SK-N-SH treated with all-trans-retinoic acid at 6 μM for 48 hours (cell line): ENCODE measurements at regions not wholly inside any gene's neighbourhood (a gene's known extent, or its start where the extent isn't known, plus 50 kb on each side); places are given as distances from the start of the nearest gene placed in this dataset.

ENCODE experiments used
- ESRRG ChIP-seq: fragments of 250-450 bp; sonication (Bioruptor Pico); IDR thresholded peaks from 2 replicates; pipeline ENCODE4 v1.6.1; 2021; ENCODE audit warnings: mild to moderate bottlenecking
- TF ChIP-seq, protein P1 (sequence below): fragments of 250-450 bp; sonication (Bioruptor Pico); IDR thresholded peaks from 2 replicates; pipeline ENCODE4 v1.5.1; 2020; ENCODE audit warnings: low read depth, mild to moderate bottlenecking, moderate library complexity
- TF ChIP-seq, protein P2 (sequence below): fragments of 250-450 bp; sonication (Bioruptor Pico); IDR thresholded peaks from 2 replicates; pipeline ENCODE4 v1.8.0; 2021; ENCODE audit warnings: low read depth, mild to moderate bottlenecking, moderate library complexity, borderline replicate concordance
- TF ChIP-seq, protein P3 (sequence below): fragments of 250-450 bp; sonication (Bioruptor Pico); IDR thresholded peaks from 2 replicates; pipeline ENCODE4 v1.5.0; 2020; ENCODE audit warnings: mild to moderate bottlenecking, moderate library complexity
- TF ChIP-seq, protein P4 (sequence below): fragments of 250-450 bp; sonication (Bioruptor Pico); IDR thresholded peaks from 2 replicates; pipeline ENCODE4 v1.5.1; 2021; ENCODE audit warnings: mild to moderate bottlenecking, moderate library complexity

DNA sequence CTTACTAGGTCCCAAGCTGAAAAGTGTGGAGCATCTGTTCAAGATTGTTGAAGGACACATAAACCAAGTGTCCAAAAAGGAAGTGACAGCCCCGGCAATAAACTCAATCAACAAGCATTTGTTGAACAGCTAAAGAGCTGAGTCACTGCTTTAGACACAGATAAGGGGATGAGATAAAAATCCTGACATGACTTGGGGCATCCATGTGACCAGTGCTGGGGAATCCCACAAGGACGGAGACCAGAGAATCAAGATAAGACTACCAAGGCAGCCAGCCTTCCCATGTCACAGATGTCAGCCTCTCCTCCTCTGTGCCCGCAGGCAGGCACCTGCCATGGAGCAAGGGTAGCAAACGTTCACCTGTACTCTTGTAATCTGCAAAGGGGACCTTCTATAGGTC is 118.6 kb upstream of the KAZN start:
- TF ChIP-seq, protein P1, sequence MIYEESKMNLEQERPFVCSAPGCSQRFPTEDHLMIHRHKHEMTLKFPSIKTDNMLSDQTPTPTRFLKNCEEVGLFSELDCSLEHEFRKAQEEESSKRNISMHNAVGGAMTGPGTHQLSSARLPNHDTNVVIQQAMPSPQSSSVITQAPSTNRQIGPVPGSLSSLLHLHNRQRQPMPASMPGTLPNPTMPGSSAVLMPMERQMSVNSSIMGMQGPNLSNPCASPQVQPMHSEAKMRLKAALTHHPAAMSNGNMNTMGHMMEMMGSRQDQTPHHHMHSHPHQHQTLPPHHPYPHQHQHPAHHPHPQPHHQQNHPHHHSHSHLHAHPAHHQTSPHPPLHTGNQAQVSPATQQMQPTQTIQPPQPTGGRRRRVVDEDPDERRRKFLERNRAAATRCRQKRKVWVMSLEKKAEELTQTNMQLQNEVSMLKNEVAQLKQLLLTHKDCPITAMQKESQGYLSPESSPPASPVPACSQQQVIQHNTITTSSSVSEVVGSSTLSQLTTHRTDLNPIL (CRISPR knock-in tag), result no peak
- TF ChIP-seq, protein P2, sequence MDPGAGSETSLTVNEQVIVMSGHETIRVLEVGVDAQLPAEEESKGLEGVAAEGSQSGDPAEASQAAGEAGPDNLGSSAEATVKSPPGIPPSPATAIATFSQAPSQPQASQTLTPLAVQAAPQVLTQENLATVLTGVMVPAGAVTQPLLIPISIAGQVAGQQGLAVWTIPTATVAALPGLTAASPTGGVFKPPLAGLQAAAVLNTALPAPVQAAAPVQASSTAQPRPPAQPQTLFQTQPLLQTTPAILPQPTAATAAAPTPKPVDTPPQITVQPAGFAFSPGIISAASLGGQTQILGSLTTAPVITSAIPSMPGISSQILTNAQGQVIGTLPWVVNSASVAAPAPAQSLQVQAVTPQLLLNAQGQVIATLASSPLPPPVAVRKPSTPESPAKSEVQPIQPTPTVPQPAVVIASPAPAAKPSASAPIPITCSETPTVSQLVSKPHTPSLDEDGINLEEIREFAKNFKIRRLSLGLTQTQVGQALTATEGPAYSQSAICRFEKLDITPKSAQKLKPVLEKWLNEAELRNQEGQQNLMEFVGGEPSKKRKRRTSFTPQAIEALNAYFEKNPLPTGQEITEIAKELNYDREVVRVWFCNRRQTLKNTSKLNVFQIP (CRISPR knock-in tag), result no peak
- TF ChIP-seq, protein P3, sequence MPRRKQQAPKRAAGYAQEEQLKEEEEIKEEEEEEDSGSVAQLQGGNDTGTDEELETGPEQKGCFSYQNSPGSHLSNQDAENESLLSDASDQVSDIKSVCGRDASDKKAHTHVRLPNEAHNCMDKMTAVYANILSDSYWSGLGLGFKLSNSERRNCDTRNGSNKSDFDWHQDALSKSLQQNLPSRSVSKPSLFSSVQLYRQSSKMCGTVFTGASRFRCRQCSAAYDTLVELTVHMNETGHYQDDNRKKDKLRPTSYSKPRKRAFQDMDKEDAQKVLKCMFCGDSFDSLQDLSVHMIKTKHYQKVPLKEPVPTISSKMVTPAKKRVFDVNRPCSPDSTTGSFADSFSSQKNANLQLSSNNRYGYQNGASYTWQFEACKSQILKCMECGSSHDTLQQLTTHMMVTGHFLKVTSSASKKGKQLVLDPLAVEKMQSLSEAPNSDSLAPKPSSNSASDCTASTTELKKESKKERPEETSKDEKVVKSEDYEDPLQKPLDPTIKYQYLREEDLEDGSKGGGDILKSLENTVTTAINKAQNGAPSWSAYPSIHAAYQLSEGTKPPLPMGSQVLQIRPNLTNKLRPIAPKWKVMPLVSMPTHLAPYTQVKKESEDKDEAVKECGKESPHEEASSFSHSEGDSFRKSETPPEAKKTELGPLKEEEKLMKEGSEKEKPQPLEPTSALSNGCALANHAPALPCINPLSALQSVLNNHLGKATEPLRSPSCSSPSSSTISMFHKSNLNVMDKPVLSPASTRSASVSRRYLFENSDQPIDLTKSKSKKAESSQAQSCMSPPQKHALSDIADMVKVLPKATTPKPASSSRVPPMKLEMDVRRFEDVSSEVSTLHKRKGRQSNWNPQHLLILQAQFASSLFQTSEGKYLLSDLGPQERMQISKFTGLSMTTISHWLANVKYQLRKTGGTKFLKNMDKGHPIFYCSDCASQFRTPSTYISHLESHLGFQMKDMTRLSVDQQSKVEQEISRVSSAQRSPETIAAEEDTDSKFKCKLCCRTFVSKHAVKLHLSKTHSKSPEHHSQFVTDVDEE (CRISPR knock-in tag), result no peak
- no peak for TF ChIP-seq ESRRG (CRISPR knock-in tag)
- TF ChIP-seq, protein P4, sequence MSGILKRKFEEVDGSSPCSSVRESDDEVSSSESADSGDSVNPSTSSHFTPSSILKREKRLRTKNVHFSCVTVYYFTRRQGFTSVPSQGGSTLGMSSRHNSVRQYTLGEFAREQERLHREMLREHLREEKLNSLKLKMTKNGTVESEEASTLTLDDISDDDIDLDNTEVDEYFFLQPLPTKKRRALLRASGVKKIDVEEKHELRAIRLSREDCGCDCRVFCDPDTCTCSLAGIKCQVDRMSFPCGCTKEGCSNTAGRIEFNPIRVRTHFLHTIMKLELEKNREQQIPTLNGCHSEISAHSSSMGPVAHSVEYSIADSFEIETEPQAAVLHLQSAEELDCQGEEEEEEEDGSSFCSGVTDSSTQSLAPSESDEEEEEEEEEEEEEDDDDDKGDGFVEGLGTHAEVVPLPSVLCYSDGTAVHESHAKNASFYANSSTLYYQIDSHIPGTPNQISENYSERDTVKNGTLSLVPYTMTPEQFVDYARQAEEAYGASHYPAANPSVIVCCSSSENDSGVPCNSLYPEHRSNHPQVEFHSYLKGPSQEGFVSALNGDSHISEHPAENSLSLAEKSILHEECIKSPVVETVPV, result no peak
